Keratinocyte (primary cell): ENCODE measurements at regions not wholly inside any gene's neighbourhood (a gene's known extent, or its start where the extent isn't known, plus 50 kb on each side); places are given as distances from the start of the nearest gene placed in this dataset.

Source experiments
- DNase-seq: peaks from one replicate; pipeline ENCODE4 v3.0.0-alpha.2; 2011; ENCODE audit warnings: low read depth, missing footprints, low spot score
- FAIRE-seq: peaks from 2 replicates; lab custom pipeline; 2011; peaks lifted over from hg19 to GRCh38; lab: Jason Lieb, UNC
- H2AFZ ChIP-seq: 2 replicates; pipeline ENCODE4 v1.6.0; 2012; ENCODE audit warnings: low read length, control low read depth, inconsistent platforms; ENCODE audit not compliant: control insufficient read depth
- H3K27ac ChIP-seq: 2 replicates; pipeline ENCODE4 v1.5.1; 2011; ENCODE audit warnings: low read length; ENCODE audit not compliant: control insufficient read depth, insufficient read depth
- H3K27me3 ChIP-seq: 3 replicates; pipeline ENCODE4 v1.6.0; 2011; ENCODE audit warnings: low read length; ENCODE audit not compliant: control insufficient read depth, insufficient read depth; ENCODE audit errors: extremely low read depth
- H3K36me3 ChIP-seq, 2 experiments: 2 replicates in 1 of 2; 3 replicates in 1 of 2; pipeline ENCODE4 v1.5.1; 2011; ENCODE audit warnings: low read length in 2 of 2, mild to moderate bottlenecking in 1 of 2; ENCODE audit not compliant: control insufficient read depth in 2 of 2, insufficient read depth in 2 of 2; ENCODE audit errors: extremely low read depth in 1 of 2
- H3K4me1 ChIP-seq: 3 replicates; pipeline ENCODE4 v1.5.1; 2011; ENCODE audit warnings: low read length; ENCODE audit not compliant: control insufficient read depth, insufficient read depth; ENCODE audit errors: extremely low read depth
- H3K4me2 ChIP-seq: 3 replicates; pipeline ENCODE4 v1.6.0; 2011; ENCODE audit warnings: low read depth, low read length; ENCODE audit not compliant: control insufficient read depth, insufficient read depth; ENCODE audit errors: extremely low read depth
- H3K4me3 ChIP-seq, 3 experiments: fragments of 200-600 bp in 1 of 3; sonication (generic) in 1 of 3; 2 replicates in 2 of 3; 3 replicates in 1 of 3; pipeline ENCODE4 v1.5.1; 2011 to 2016; ENCODE audit warnings: low read length in 3 of 3, mild to moderate bottlenecking in 3 of 3, control low read depth in 2 of 3, inconsistent platforms in 1 of 3, low read depth in 1 of 3, mixed read lengths in 1 of 3, mixed run types in 1 of 3, moderate library complexity in 1 of 3; ENCODE audit not compliant: control insufficient read depth in 2 of 3, insufficient read depth in 2 of 3; ENCODE audit errors: extremely low read depth in 1 of 3
- H3K79me2 ChIP-seq: 2 replicates; pipeline ENCODE4 v1.6.0; 2012; ENCODE audit warnings: low read length; ENCODE audit not compliant: control insufficient read depth, insufficient read depth
- H3K9ac ChIP-seq: 3 replicates; pipeline ENCODE4 v1.6.0; 2011; ENCODE audit warnings: low read length; ENCODE audit not compliant: control insufficient read depth, insufficient read depth; ENCODE audit errors: extremely low read depth
- H3K9me1 ChIP-seq: 3 replicates; pipeline ENCODE4 v1.6.0; 2011; ENCODE audit warnings: low read length; ENCODE audit not compliant: control insufficient read depth, insufficient read depth; ENCODE audit errors: extremely low read depth
- H3K9me3 ChIP-seq: 2 replicates; pipeline ENCODE4 v1.5.1; 2012; ENCODE audit warnings: low read depth, low read length; ENCODE audit not compliant: control insufficient read depth
- H4K20me1 ChIP-seq: 3 replicates; pipeline ENCODE4 v1.6.0; 2011; ENCODE audit warnings: low read length; ENCODE audit not compliant: control insufficient read depth, insufficient read depth; ENCODE audit errors: extremely low read depth
- EZH2 ChIP-seq: IDR thresholded peaks from one replicate; pipeline ENCODE4 v1.6.1; 2012; ENCODE audit warnings: inconsistent platforms, mild to moderate bottlenecking, low read length, moderate library complexity
- dilution Hi-C: fragments of 300-500 bp; cut with MboI; formaldehyde crosslinking; loops from one replicate; pipeline ENCODE4 v1.7.0; 2020; ENCODE audit warnings: low sequenced_read_pairs; ENCODE audit not compliant: extremely low pct_ligation_motif_present
- TF ChIP-seq, protein P1 (sequence below), 3 experiments: IDR thresholded peaks in 1 of 3; conservative IDR thresholded peaks in 1 of 3; optimal IDR thresholded peaks in 1 of 3; 2 replicates in 2 of 3; 3 replicates in 1 of 3; pipeline versions ENCODE3 to v1.5.1; 2011; ENCODE audit warnings: low read length in 3 of 3, mild to moderate bottlenecking in 3 of 3, moderate library complexity in 2 of 3, control low read depth in 1 of 3, inconsistent platforms in 1 of 3; ENCODE audit not compliant: insufficient read depth in 2 of 3; ENCODE audit errors: extremely low read depth in 1 of 3

DNA sequence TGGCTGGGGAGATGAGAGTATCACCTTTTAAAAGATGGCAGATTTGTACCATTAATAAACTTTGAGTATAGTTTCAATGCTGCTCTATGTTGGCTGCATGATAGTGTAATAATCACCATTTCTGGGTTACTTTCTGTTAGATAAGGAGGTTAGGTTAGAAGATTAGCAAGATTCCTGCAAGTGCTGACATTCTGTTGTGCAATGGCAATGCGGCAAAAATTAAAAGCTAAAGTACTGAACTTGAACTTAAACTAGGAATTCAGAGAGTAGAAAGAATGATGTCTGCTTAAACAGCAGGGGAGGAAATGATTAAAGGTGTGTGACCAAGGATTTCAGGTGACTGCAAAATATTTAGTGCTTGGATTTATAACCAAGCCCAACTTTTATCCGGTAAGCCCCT lies 399.8 kb upstream of the MON1B start:
- dilution Hi-C loops: no loop called here
- H3K79me2 ChIP-seq: no peaks in the 10 kb centered on the region
- H3K9me3 ChIP-seq: no peaks in the 10 kb centered on the region
- no peak overlapping the region for H2AFZ ChIP-seq
- H3K4me2 ChIP-seq: no peak overlapping the region
- H4K20me1 ChIP-seq: no peaks in the 10 kb centered on the region
- no peaks in the 10 kb centered on the region for H3K9me1 ChIP-seq
- no peak for DNase-seq
- H3K4me3 ChIP-seq: no peak overlapping the region
- no peaks in the 10 kb centered on the region for H3K4me1 ChIP-seq
- H3K27me3 ChIP-seq: no peaks in the 10 kb centered on the region
- H3K36me3 ChIP-seq: no peaks in the 10 kb centered on the region
- TF ChIP-seq, protein P1, sequence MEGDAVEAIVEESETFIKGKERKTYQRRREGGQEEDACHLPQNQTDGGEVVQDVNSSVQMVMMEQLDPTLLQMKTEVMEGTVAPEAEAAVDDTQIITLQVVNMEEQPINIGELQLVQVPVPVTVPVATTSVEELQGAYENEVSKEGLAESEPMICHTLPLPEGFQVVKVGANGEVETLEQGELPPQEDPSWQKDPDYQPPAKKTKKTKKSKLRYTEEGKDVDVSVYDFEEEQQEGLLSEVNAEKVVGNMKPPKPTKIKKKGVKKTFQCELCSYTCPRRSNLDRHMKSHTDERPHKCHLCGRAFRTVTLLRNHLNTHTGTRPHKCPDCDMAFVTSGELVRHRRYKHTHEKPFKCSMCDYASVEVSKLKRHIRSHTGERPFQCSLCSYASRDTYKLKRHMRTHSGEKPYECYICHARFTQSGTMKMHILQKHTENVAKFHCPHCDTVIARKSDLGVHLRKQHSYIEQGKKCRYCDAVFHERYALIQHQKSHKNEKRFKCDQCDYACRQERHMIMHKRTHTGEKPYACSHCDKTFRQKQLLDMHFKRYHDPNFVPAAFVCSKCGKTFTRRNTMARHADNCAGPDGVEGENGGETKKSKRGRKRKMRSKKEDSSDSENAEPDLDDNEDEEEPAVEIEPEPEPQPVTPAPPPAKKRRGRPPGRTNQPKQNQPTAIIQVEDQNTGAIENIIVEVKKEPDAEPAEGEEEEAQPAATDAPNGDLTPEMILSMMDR (optimal IDR thresholded peaks at IDR 0.05 in 1 of 3, IDR thresholded peaks at IDR 0.05 in 1 of 3, conservative IDR thresholded peaks at IDR 0.05 in 1 of 3; ENCODE audit: extremely low read depth in 1 of 3, insufficient read depth in 2 of 3, low read length in 3 of 3): no peak
- TF ChIP-seq EZH2: no peak
- H3K27ac ChIP-seq: no peak overlapping the region
- H3K9ac ChIP-seq: no peak overlapping the region
- FAIRE-seq: no peak

DNA sequence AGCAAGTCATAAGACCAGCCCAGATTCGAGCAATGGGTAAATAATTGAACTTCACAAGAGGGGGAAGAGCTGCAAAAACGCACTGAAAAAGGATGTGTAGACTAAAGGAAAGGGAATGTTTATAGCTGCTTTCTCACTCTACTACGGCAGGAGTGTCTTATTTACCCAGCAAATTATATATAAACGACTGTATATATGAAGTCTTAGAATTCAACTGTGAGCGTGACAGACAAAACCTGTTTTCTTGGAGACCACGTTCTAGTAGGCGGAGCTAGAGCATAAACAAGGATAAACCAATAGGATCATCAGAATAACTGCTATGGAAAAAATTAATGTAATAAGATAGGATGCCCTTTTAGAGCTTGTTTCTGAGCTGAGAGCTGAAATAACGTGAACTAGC lies 394.6 kb upstream of the MON1B start:
- FAIRE-seq (no peak), DNase-seq (no peak)
- H3K79me2 ChIP-seq: no peaks in the 10 kb centered on the region
- H3K4me3 ChIP-seq: no peak overlapping the region
- H3K36me3 ChIP-seq: no peaks in the 10 kb centered on the region
- no peaks in the 10 kb centered on the region for H3K4me1 ChIP-seq
- no peaks in the 10 kb centered on the region for H3K27me3 ChIP-seq
- no peaks in the 10 kb centered on the region for H3K9me3 ChIP-seq
- no peaks in the 10 kb centered on the region for H3K9me1 ChIP-seq
- no peak overlapping the region for H2AFZ ChIP-seq
- no peak overlapping the region for H3K4me2 ChIP-seq
- H4K20me1 ChIP-seq: no peaks in the 10 kb centered on the region
- dilution Hi-C loops: no loop called here
- no peak overlapping the region for H3K27ac ChIP-seq
- TF ChIP-seq, protein P1 (optimal IDR thresholded peaks at IDR 0.05 in 1 of 3, IDR thresholded peaks at IDR 0.05 in 1 of 3, conservative IDR thresholded peaks at IDR 0.05 in 1 of 3; ENCODE audit: extremely low read depth in 1 of 3, insufficient read depth in 2 of 3, low read length in 3 of 3): no peak
- TF ChIP-seq EZH2: no peak
- H3K9ac ChIP-seq: no peak overlapping the region
